ENCODE measurements at regions not wholly inside any gene's neighbourhood (a gene's known extent, or its start where the extent isn't known, plus 50 kb on each side); places are given as distances from the start of the nearest gene placed in this dataset.

- no peak overlapping the region for H3K4me2 ChIP-seq (ENCODE audit: low read depth, low read length, poor library complexity, severe bottlenecking)
- H3K36me3 ChIP-seq (ENCODE audit: insufficient read depth, low read length): no peaks in the 10 kb centered on the region
- no peaks in the 10 kb centered on the region for H3K9me2 ChIP-seq (replicated peaks; ENCODE audit: low read depth, low read length)
- H3K9me3 ChIP-seq (ENCODE audit: insufficient read depth, low read depth, low read length): no peaks in the 10 kb centered on the region
- H3K4me3 ChIP-seq (ENCODE audit: low read length, poor library complexity, severe bottlenecking): no peak overlapping the region
- TF ChIP-seq CTCF (conservative IDR thresholded peaks at IDR 0.05; ENCODE audit: low read length) (no peak), EZH2phosphoT487 (IDR thresholded peaks at IDR 0.05; ENCODE audit: borderline replicate concordance) (no peak)
- H3K27me3 ChIP-seq (ENCODE audit: insufficient read depth, low read length, poor library complexity, severe bottlenecking): no peaks in the 10 kb centered on the region
- no peaks in the 10 kb centered on the region for H3F3A ChIP-seq (ENCODE audit: low read depth)
- no peaks in the 10 kb centered on the region for H3K4me1 ChIP-seq (ENCODE audit: insufficient read depth, low read length, poor library complexity, severe bottlenecking)
- H3K79me2 ChIP-seq (ENCODE audit: insufficient read depth, low read length): no peaks in the 10 kb centered on the region
- no peak overlapping the region for H3K9ac ChIP-seq (ENCODE audit: low read depth, low read length, poor library complexity, severe bottlenecking)
- no peaks in the 10 kb centered on the region for H4K20me1 ChIP-seq (ENCODE audit: insufficient read depth, low read length, poor library complexity, severe bottlenecking)
- H2AFZ ChIP-seq (ENCODE audit: low read length): no peak overlapping the region
Measured at GRCh38 chr3:20537234-20537633, 351.2 kb upstream of the SGO1 start.

- no peak overlapping the region for H3K4me2 ChIP-seq (ENCODE audit: low read depth, low read length, poor library complexity, severe bottlenecking)
- no peak overlapping the region for H2AFZ ChIP-seq (ENCODE audit: low read length)
- H3K9me2 ChIP-seq (replicated peaks; ENCODE audit: low read depth, low read length): no peaks in the 10 kb centered on the region
- no peak overlapping the region for H3K9ac ChIP-seq (ENCODE audit: low read depth, low read length, poor library complexity, severe bottlenecking)
- H3K79me2 ChIP-seq (ENCODE audit: insufficient read depth, low read length): no peaks in the 10 kb centered on the region
- no peak for TF ChIP-seq EZH2phosphoT487 (IDR thresholded peaks at IDR 0.05; ENCODE audit: borderline replicate concordance)
- no peak for TF ChIP-seq CTCF (conservative IDR thresholded peaks at IDR 0.05; ENCODE audit: low read length)
- H3F3A ChIP-seq (ENCODE audit: low read depth): no peaks in the 10 kb centered on the region
- no peaks in the 10 kb centered on the region for H3K27me3 ChIP-seq (ENCODE audit: insufficient read depth, low read length, poor library complexity, severe bottlenecking)
- H3K9me3 ChIP-seq (ENCODE audit: insufficient read depth, low read depth, low read length): no peaks in the 10 kb centered on the region
- H3K36me3 ChIP-seq (ENCODE audit: insufficient read depth, low read length): no peaks in the 10 kb centered on the region
- H3K4me3 ChIP-seq (ENCODE audit: low read length, poor library complexity, severe bottlenecking): no peak overlapping the region
- no peaks in the 10 kb centered on the region for H3K4me1 ChIP-seq (ENCODE audit: insufficient read depth, low read length, poor library complexity, severe bottlenecking)
- no peaks in the 10 kb centered on the region for H4K20me1 ChIP-seq (ENCODE audit: insufficient read depth, low read length, poor library complexity, severe bottlenecking)
Measured at GRCh38 chr3:20529911-20530310, 343.9 kb upstream of the SGO1 start.

GRCh38 chr3:20528180-20528770 is 342.3 kb upstream of the SGO1 start:
- no peak for TF ChIP-seq EZH2phosphoT487 (IDR thresholded peaks at IDR 0.05; ENCODE audit: borderline replicate concordance)
- TF ChIP-seq CTCF (conservative IDR thresholded peaks at IDR 0.05; ENCODE audit: low read length): no peak
- Histone ChIP-seq H3K4me2 (ENCODE audit: low read depth, low read length, poor library complexity, severe bottlenecking) (no peak overlapping the region), H3K9me3 (ENCODE audit: insufficient read depth, low read depth, low read length) (no peaks in the 10 kb centered on the region), H2AFZ (ENCODE audit: low read length) (no peak overlapping the region), H3K4me1 (ENCODE audit: insufficient read depth, low read length, poor library complexity, severe bottlenecking) (no peaks in the 10 kb centered on the region), H3F3A (ENCODE audit: low read depth) (no peaks in the 10 kb centered on the region), H4K20me1 (ENCODE audit: insufficient read depth, low read length, poor library complexity, severe bottlenecking) (no peaks in the 10 kb centered on the region), H3K9me2 (replicated peaks; ENCODE audit: low read depth, low read length) (no peaks in the 10 kb centered on the region), H3K36me3 (ENCODE audit: insufficient read depth, low read length) (no peaks in the 10 kb centered on the region), H3K27me3 (ENCODE audit: insufficient read depth, low read length, poor library complexity, severe bottlenecking) (no peaks in the 10 kb centered on the region), H3K9ac (ENCODE audit: low read depth, low read length, poor library complexity, severe bottlenecking) (no peak overlapping the region), H3K79me2 (ENCODE audit: insufficient read depth, low read length) (no peaks in the 10 kb centered on the region), H3K4me3 (ENCODE audit: low read length, poor library complexity, severe bottlenecking) (no peak overlapping the region)

Data from Loucy (cell line).